HG03439 (cell line): ENCODE measurements at regions not wholly inside any gene's neighbourhood (a gene's known extent, or its start where the extent isn't known, plus 50 kb on each side); places are given as distances from the start of the nearest gene placed in this dataset.
A peak's percentile ranks its signal among the peaks of the same experiment; 100 is the strongest.

ENCODE experiments used
- ATAC-seq: cut with Tn5 transposase; IDR thresholded peaks from one replicate; pipeline ENCODE4 v1.9.1; 2021; ENCODE audit warnings: mild to moderate bottlenecking, moderate library complexity; ENCODE audit not compliant: unreplicated experiment

- ATAC-seq, result no peak
Measured at GRCh38 chr12:25009496-25010092, 60.7 kb upstream of the BCAT1 start.

- ATAC-seq, result peak; percentile 56
Measured at GRCh38 chr12:25005376-25005775, 56.5 kb upstream of the BCAT1 start.

- ATAC-seq, result no peak
Measured at GRCh38 chr12:25004447-25004846, 55.5 kb upstream of the BCAT1 start.

GRCh38 chr12:25001311-25001710 is 52.4 kb upstream of the BCAT1 start:
- no peak for ATAC-seq
